WTC11 (cell line): ENCODE measurements at regions not wholly inside any gene's neighbourhood (a gene's known extent, or its start where the extent isn't known, plus 50 kb on each side); places are given as distances from the start of the nearest gene placed in this dataset.

Experiments used
- ATF1 ChIP-seq: sonication (generic); formaldehyde crosslinking; IDR thresholded peaks from 2 replicates; pipeline ENCODE4 v1.8.1; 2023; ENCODE audit warnings: mild to moderate bottlenecking, moderate library complexity, missing genetic modification reagents
- ETV6 ChIP-seq: sonication (generic); formaldehyde crosslinking; IDR thresholded peaks from 2 replicates; pipeline ENCODE4 v1.8.1; 2022; ENCODE audit warnings: mild to moderate bottlenecking, missing genetic modification reagents
- FOXP1 ChIP-seq: sonication (generic); formaldehyde crosslinking; IDR thresholded peaks from 2 replicates; pipeline ENCODE4 v1.8.0; 2022; ENCODE audit warnings: missing genetic modification reagents, mild to moderate bottlenecking, moderate library complexity, borderline replicate concordance
- KAT7 ChIP-seq: sonication (generic); formaldehyde crosslinking; IDR thresholded peaks from 2 replicates; pipeline ENCODE4 v1.8.1; 2023; ENCODE audit warnings: missing genetic modification reagents, mild to moderate bottlenecking, borderline replicate concordance
- NFYB ChIP-seq: sonication (generic); formaldehyde crosslinking; conservative IDR thresholded peaks from 2 replicates; pipeline ENCODE4 v1.8.0; 2022; ENCODE audit warnings: low read depth, missing genetic modification reagents
- TCF7 ChIP-seq: sonication (generic); formaldehyde crosslinking; IDR thresholded peaks from 2 replicates; pipeline ENCODE4 v1.8.0; 2022; ENCODE audit warnings: mild to moderate bottlenecking, low read depth, missing genetic modification reagents, moderate library complexity
- ZNF232 ChIP-seq: sonication (generic); formaldehyde crosslinking; IDR thresholded peaks from 2 replicates; pipeline ENCODE4 v1.8.0; 2022; ENCODE audit warnings: mild to moderate bottlenecking, missing genetic modification reagents
- ZNF416 ChIP-seq: fragments of 250-450 bp; sonication (Bioruptor Pico); IDR thresholded peaks from 2 replicates; pipeline ENCODE4 v1.9.0; 2021; ENCODE audit warnings: mild to moderate bottlenecking, inconsistent platforms
- TF ChIP-seq, protein P1 (sequence below): fragments of 200-600 bp; IDR thresholded peaks from 2 replicates; pipeline ENCODE4 v1.8.0; 2022; ENCODE audit warnings: antibody characterized with exemption
- TF ChIP-seq, protein P2 (sequence below): sonication (generic); formaldehyde crosslinking; IDR thresholded peaks from 2 replicates; pipeline ENCODE4 v1.8.0; 2022; ENCODE audit warnings: mild to moderate bottlenecking, missing genetic modification reagents
- TF ChIP-seq, protein P3 (sequence below): fragments of 250-450 bp; sonication (Bioruptor Pico); IDR thresholded peaks from 2 replicates; pipeline ENCODE4 v1.9.0; 2021; ENCODE audit warnings: moderate library complexity, mild to moderate bottlenecking, inconsistent platforms, borderline replicate concordance
- TF ChIP-seq, protein P4 (sequence below): sonication (generic); formaldehyde crosslinking; IDR thresholded peaks from 2 replicates; pipeline ENCODE4 v1.8.1; 2022; ENCODE audit warnings: missing genetic modification reagents, borderline replicate concordance

DNA sequence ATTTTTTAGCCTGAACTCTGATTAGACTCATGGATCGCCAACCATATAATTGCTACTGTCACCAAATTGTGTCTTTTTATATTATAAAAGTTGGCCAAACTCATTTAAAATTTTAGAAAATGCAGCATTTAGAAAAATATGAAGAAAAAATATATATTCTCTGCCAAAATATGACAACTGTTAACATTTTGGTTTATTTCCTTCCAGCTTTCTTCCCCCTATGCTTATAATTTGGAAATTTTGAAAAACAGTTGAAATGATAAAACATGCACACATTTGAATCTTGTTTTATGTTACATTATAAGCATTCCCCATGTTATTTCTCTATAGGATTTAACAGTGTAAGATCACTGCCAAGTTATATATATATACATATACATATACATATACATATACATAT is 1112.8 kb downstream of the TUSC7 start:
- TF ChIP-seq FOXP1 (CRISPR knock-in tag) (no peak), NFYB (no peak), ETV6 (no peak), KAT7 (no peak), TCF7 (CRISPR knock-in tag) (no peak), ZNF416 (CRISPR knock-in tag) (no peak), ZNF232 (no peak), ATF1 (CRISPR knock-in tag) (no peak)
- TF ChIP-seq, protein P1, sequence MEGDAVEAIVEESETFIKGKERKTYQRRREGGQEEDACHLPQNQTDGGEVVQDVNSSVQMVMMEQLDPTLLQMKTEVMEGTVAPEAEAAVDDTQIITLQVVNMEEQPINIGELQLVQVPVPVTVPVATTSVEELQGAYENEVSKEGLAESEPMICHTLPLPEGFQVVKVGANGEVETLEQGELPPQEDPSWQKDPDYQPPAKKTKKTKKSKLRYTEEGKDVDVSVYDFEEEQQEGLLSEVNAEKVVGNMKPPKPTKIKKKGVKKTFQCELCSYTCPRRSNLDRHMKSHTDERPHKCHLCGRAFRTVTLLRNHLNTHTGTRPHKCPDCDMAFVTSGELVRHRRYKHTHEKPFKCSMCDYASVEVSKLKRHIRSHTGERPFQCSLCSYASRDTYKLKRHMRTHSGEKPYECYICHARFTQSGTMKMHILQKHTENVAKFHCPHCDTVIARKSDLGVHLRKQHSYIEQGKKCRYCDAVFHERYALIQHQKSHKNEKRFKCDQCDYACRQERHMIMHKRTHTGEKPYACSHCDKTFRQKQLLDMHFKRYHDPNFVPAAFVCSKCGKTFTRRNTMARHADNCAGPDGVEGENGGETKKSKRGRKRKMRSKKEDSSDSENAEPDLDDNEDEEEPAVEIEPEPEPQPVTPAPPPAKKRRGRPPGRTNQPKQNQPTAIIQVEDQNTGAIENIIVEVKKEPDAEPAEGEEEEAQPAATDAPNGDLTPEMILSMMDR: no peak
- TF ChIP-seq, protein P2, sequence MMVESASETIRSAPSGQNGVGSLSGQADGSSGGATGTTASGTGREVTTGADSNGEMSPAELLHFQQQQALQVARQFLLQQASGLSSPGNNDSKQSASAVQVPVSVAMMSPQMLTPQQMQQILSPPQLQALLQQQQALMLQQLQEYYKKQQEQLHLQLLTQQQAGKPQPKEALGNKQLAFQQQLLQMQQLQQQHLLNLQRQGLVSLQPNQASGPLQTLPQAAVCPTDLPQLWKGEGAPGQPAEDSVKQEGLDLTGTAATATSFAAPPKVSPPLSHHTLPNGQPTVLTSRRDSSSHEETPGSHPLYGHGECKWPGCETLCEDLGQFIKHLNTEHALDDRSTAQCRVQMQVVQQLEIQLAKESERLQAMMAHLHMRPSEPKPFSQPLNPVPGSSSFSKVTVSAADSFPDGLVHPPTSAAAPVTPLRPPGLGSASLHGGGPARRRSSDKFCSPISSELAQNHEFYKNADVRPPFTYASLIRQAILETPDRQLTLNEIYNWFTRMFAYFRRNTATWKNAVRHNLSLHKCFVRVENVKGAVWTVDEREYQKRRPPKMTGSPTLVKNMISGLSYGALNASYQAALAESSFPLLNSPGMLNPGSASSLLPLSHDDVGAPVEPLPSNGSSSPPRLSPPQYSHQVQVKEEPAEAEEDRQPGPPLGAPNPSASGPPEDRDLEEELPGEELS: no peak
- TF ChIP-seq, protein P3, sequence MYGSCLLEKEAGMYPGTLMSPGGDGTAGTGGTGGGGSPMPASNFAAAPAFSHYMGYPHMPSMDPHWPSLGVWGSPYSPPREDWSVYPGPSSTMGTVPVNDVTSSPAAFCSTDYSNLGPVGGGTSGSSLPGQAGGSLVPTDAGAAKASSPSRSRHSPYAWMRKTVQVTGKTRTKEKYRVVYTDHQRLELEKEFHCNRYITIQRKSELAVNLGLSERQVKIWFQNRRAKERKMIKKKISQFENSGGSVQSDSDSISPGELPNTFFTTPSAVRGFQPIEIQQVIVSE (CRISPR knock-in tag): no peak
- TF ChIP-seq, protein P4, sequence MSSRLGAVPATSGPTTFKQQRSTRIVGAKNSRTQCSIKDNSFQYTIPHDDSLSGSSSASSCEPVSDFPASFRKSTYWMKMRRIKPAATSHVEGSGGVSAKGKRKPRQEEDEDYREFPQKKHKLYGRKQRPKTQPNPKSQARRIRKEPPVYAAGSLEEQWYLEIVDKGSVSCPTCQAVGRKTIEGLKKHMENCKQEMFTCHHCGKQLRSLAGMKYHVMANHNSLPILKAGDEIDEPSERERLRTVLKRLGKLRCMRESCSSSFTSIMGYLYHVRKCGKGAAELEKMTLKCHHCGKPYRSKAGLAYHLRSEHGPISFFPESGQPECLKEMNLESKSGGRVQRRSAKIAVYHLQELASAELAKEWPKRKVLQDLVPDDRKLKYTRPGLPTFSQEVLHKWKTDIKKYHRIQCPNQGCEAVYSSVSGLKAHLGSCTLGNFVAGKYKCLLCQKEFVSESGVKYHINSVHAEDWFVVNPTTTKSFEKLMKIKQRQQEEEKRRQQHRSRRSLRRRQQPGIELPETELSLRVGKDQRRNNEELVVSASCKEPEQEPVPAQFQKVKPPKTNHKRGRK (CRISPR knock-in tag): no peak
